ENCODE measurements at regions not wholly inside any gene's neighbourhood (a gene's known extent, or its start where the extent isn't known, plus 50 kb on each side); places are given as distances from the start of the nearest gene placed in this dataset.

DNA sequence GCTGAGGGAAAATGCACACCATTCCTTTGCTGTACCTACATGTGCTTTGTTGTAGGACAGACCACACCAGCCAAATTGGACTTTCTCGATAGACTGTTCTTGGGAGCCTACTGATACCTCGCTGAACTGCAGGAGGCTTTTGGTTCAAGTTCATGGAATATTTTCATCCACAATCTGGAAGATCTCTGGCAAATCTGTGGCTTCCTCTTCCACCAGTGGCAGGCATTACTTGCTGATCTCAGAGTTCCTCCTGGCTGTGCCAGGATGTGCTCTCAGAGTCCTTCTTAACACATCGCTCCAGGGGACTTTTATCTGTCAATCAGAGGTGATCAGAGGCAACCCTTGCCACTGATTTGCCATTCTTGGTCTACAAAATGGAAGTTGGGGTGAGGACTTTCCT lies 87.7 kb downstream of the PTGR3 start:
- no peak overlapping the region for H3K9ac ChIP-seq (ENCODE audit: low read length)
- no peaks in the 10 kb centered on the region for H3K79me2 ChIP-seq (ENCODE audit: insufficient read depth, low read length)
- no peak overlapping the region for H2AFZ ChIP-seq (ENCODE audit: low read depth, low read length, poor library complexity, severe bottlenecking)
- no TSS peak for BruUV-seq (replicated peaks)
- no peaks in the 10 kb centered on the region for H3K36me3 ChIP-seq (ENCODE audit: control insufficient read depth in 1 of 2, insufficient read depth in 2 of 2, low read length in 2 of 2)
- RAD21 ChIA-PET (ENCODE audit: low non-redundant PET in 1 of 2, low total read pairs in 2 of 2, uncharacterized antibody in 2 of 2, unreplicated experiment in 2 of 2), result no interaction called here
- TF ChIP-seq POLR2A (IDR thresholded peaks at IDR 0.05; ENCODE audit: borderline replicate concordance, extremely low read depth, insufficient read depth, insufficient read length) (no peak), CBX3 (IDR thresholded peaks at IDR 0.05; ENCODE audit: low read depth) (no peak), TCF7L2 (IDR thresholded peaks at IDR 0.05; ENCODE audit: borderline replicate concordance, extremely low read depth, insufficient read depth, insufficient read length) (no peak), YY1 (IDR thresholded peaks at IDR 0.05; ENCODE audit: extremely low read depth, insufficient replicate concordance, low read depth, low read length) (no peak)
- TF ChIP-seq, protein P1, sequence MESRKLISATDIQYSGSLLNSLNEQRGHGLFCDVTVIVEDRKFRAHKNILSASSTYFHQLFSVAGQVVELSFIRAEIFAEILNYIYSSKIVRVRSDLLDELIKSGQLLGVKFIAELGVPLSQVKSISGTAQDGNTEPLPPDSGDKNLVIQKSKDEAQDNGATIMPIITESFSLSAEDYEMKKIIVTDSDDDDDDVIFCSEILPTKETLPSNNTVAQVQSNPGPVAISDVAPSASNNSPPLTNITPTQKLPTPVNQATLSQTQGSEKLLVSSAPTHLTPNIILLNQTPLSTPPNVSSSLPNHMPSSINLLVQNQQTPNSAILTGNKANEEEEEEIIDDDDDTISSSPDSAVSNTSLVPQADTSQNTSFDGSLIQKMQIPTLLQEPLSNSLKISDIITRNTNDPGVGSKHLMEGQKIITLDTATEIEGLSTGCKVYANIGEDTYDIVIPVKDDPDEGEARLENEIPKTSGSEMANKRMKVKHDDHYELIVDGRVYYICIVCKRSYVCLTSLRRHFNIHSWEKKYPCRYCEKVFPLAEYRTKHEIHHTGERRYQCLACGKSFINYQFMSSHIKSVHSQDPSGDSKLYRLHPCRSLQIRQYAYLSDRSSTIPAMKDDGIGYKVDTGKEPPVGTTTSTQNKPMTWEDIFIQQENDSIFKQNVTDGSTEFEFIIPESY (IDR thresholded peaks at IDR 0.05; ENCODE audit: extremely low read depth, insufficient replicate concordance, low read length), result no peak
- TF ChIP-seq, protein P2, sequence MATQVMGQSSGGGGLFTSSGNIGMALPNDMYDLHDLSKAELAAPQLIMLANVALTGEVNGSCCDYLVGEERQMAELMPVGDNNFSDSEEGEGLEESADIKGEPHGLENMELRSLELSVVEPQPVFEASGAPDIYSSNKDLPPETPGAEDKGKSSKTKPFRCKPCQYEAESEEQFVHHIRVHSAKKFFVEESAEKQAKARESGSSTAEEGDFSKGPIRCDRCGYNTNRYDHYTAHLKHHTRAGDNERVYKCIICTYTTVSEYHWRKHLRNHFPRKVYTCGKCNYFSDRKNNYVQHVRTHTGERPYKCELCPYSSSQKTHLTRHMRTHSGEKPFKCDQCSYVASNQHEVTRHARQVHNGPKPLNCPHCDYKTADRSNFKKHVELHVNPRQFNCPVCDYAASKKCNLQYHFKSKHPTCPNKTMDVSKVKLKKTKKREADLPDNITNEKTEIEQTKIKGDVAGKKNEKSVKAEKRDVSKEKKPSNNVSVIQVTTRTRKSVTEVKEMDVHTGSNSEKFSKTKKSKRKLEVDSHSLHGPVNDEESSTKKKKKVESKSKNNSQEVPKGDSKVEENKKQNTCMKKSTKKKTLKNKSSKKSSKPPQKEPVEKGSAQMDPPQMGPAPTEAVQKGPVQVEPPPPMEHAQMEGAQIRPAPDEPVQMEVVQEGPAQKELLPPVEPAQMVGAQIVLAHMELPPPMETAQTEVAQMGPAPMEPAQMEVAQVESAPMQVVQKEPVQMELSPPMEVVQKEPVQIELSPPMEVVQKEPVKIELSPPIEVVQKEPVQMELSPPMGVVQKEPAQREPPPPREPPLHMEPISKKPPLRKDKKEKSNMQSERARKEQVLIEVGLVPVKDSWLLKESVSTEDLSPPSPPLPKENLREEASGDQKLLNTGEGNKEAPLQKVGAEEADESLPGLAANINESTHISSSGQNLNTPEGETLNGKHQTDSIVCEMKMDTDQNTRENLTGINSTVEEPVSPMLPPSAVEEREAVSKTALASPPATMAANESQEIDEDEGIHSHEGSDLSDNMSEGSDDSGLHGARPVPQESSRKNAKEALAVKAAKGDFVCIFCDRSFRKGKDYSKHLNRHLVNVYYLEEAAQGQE (IDR thresholded peaks at IDR 0.05; ENCODE audit: low read depth), result no peak
- POLR2A ChIA-PET, result no interaction called here
- intact Hi-C loops (cut with micrococcal nuclease), result no loop called here
- CTCF ChIA-PET, result no interaction called here
- no peak overlapping the region for H3K4me3 ChIP-seq (replicated peaks in 1 of 2; ENCODE audit: low read depth in 1 of 2, low read length in 2 of 2)
- no peaks in the 10 kb centered on the region for H4K20me1 ChIP-seq (ENCODE audit: insufficient read depth)
- H3K4me2 ChIP-seq (ENCODE audit: low read length), result no peak overlapping the region
- ATAC-seq (no peak), DNase-seq (ENCODE audit: low read depth, low spot score) (no peak)
- no peaks in the 10 kb centered on the region for H3K4me1 ChIP-seq (ENCODE audit: control insufficient read depth in 1 of 2, insufficient read depth in 2 of 2, low read length in 2 of 2)
- no peaks in the 10 kb centered on the region for H3K27me3 ChIP-seq (ENCODE audit: insufficient read depth, low read length)
- H3K9me3 ChIP-seq (ENCODE audit: control insufficient read depth in 1 of 2, insufficient read depth in 1 of 2, low read depth in 1 of 2, low read length in 2 of 2), result no peaks in the 10 kb centered on the region
- H3K27ac ChIP-seq (ENCODE audit: low read depth, low read length), result no peak overlapping the region
- no peaks in the 10 kb centered on the region for H3K9me2 ChIP-seq (ENCODE audit: insufficient read depth)
